PFSK-1 (cell line): ENCODE measurements at regions not wholly inside any gene's neighbourhood (a gene's known extent, or its start where the extent isn't known, plus 50 kb on each side); places are given as distances from the start of the nearest gene placed in this dataset.

Experiments used
- FOXP2 ChIP-seq: optimal IDR thresholded peaks from 2 replicates; pipeline ENCODE3; 2011; ENCODE audit warnings: borderline replicate concordance, control low read depth, inconsistent platforms; ENCODE audit not compliant: insufficient read depth; ENCODE audit errors: extremely low read length, extremely low read depth
- POLR2AphosphoS5 ChIP-seq: IDR thresholded peaks from 2 replicates; pipeline ENCODE4 v1.6.1; 2012; ENCODE audit warnings: low read depth, mild to moderate bottlenecking, control low read depth, low read length, moderate library complexity
- SIN3A ChIP-seq: IDR thresholded peaks from 2 replicates; pipeline ENCODE4 v1.6.1; 2012; ENCODE audit warnings: mild to moderate bottlenecking, low read length, moderate library complexity, borderline replicate concordance; ENCODE audit not compliant: insufficient read depth
- TAF1 ChIP-seq: IDR thresholded peaks from 2 replicates; pipeline ENCODE4 v1.6.1; 2012; ENCODE audit warnings: low read length, control low read depth, borderline replicate concordance; ENCODE audit not compliant: insufficient read depth
- TF ChIP-seq, protein P1 (sequence below), 2 experiments: IDR thresholded peaks; 2 replicates each; pipeline versions ENCODE4 v1.6.1 to v1.8.0; 2011 to 2012; ENCODE audit warnings: low read depth in 2 of 2, low read length in 2 of 2, control low read depth in 1 of 2, inconsistent platforms in 1 of 2, mild to moderate bottlenecking in 1 of 2, moderate library complexity in 1 of 2; ENCODE audit not compliant: insufficient read depth in 1 of 2

DNA sequence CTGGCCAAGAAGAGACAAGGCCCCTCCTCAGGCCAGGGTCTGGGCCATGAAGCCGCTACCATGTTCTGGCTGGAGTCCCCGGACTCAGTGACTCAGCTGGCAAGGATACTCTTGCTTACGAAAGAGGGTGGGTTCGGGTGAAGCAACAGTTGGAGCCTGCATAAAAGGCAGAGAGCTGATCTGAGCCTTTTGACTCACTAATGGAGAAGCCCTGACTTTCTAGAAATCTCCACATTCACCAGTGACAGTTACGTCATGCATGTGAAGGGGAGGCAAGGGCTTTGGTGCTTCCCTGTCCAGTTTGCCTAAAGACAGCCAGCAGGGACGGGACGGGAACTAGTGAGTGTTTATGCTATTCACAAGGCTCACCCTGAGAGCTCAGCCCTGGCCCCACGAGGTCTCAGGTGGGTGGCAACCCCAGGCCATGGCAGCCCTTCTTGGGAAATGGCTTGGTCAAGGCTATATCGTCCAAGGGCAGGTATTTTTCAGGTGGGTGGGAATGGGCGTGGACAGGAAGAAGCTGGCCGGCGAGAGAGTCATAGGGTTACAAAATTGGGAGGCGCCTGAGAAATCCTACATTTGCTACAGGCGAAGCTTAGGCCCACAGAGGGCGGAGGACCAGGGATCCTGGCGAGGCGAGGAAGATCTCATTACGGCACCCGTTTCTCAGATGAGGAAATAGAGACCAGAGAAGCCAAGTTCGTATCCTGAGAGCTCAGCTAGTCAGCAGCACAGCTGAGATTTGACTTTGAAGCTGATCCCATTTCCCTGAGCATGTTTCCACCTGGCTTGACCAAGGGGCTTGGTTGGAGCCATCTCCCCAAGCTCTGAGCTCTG lies 314.6 kb downstream of the BCL11B start:
- TF ChIP-seq POLR2AphosphoS5, result no peak
- TF ChIP-seq, protein P1, sequence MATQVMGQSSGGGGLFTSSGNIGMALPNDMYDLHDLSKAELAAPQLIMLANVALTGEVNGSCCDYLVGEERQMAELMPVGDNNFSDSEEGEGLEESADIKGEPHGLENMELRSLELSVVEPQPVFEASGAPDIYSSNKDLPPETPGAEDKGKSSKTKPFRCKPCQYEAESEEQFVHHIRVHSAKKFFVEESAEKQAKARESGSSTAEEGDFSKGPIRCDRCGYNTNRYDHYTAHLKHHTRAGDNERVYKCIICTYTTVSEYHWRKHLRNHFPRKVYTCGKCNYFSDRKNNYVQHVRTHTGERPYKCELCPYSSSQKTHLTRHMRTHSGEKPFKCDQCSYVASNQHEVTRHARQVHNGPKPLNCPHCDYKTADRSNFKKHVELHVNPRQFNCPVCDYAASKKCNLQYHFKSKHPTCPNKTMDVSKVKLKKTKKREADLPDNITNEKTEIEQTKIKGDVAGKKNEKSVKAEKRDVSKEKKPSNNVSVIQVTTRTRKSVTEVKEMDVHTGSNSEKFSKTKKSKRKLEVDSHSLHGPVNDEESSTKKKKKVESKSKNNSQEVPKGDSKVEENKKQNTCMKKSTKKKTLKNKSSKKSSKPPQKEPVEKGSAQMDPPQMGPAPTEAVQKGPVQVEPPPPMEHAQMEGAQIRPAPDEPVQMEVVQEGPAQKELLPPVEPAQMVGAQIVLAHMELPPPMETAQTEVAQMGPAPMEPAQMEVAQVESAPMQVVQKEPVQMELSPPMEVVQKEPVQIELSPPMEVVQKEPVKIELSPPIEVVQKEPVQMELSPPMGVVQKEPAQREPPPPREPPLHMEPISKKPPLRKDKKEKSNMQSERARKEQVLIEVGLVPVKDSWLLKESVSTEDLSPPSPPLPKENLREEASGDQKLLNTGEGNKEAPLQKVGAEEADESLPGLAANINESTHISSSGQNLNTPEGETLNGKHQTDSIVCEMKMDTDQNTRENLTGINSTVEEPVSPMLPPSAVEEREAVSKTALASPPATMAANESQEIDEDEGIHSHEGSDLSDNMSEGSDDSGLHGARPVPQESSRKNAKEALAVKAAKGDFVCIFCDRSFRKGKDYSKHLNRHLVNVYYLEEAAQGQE (IDR thresholded peaks at IDR 0.05; ENCODE audit: insufficient read depth in 1 of 2, low read depth in 2 of 2, low read length in 2 of 2), result no peak
- TF ChIP-seq SIN3A, result no peak
- no peak for TF ChIP-seq TAF1
- TF ChIP-seq FOXP2, result no peak
